ENCODE measurements at regions not wholly inside any gene's neighbourhood (a gene's known extent, or its start where the extent isn't known, plus 50 kb on each side); places are given as distances from the start of the nearest gene placed in this dataset.

DNA sequence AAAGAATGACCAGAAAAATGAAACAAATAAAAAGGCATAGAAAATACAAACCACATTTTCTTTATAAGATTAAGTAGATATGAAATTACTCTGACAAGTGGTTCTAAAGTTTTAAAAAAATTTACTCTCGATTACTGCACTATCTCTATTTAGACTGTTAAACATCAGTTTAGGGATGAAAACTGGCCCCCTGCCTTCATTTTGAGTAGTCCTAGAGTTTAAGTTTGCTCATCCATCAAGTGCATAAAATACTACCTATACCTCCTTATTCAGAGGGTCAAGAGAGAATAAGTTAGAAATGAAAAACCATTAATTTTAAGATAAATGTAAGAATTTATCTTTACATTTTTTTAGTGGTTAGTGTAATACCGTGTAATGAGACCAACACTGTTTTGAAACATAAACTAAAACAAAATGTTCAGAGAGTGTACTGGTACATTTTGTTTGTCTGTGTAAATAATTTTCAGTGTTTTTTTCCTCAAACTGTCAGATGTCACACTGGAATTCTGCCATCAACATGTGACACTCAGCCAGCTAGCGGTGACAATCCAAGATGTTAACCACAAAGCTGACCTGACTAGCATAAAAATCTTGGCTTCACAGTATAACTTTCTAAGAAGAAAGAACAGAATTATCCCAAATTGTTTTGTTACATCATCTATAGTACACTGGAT is 184.8 kb upstream of the PCDH20 start:
- H3K9me3 ChIP-seq (ENCODE audit: insufficient read depth, low read depth, low read length): no peaks in the 10 kb centered on the region
- no peak overlapping the region for H4K12ac ChIP-seq (ENCODE audit: low read depth, low read length)
- no peaks in the 10 kb centered on the region for H3K79me2 ChIP-seq (ENCODE audit: control insufficient read depth, insufficient read depth, low read length, poor library complexity)
- no peak overlapping the region for H3K9ac ChIP-seq (ENCODE audit: low read length)
- H3K4ac ChIP-seq (ENCODE audit: low read depth, low read length): no peak overlapping the region
- H3K18ac ChIP-seq (ENCODE audit: low read length): no peak overlapping the region
- no peak overlapping the region for H4K8ac ChIP-seq (ENCODE audit: low read depth, low read length)
- no CpG with 5 or more reads among the region's 3 CpGs for WGBS (ENCODE audit: extremely low coverage, insufficient coverage, insufficient read length)
- H4K91ac ChIP-seq (ENCODE audit: low read depth, low read length): no peak overlapping the region
- DNase-seq: no peak
- no peaks in the 10 kb centered on the region for H3K27me3 ChIP-seq (ENCODE audit: insufficient read depth, low read length)
- H2BK12ac ChIP-seq (ENCODE audit: low read length): no peak overlapping the region
- no peaks in the 10 kb centered on the region for H3K36me3 ChIP-seq (ENCODE audit: control insufficient read depth in 1 of 2, insufficient read depth in 2 of 2, low read length in 2 of 2)
- H3K4me3 ChIP-seq (ENCODE audit: low read depth, low read length): no peak overlapping the region
- no peak overlapping the region for H3K23ac ChIP-seq (ENCODE audit: low read length)
- no peaks in the 10 kb centered on the region for H3K79me1 ChIP-seq (ENCODE audit: low read length)
- H3K4me2 ChIP-seq (ENCODE audit: low read length): no peak overlapping the region
- no peak overlapping the region for H2BK120ac ChIP-seq (ENCODE audit: insufficient read depth, low read length, poor library complexity)
- H3K4me1 ChIP-seq (ENCODE audit: control insufficient read depth in 1 of 2, insufficient read depth in 2 of 2, low read length in 2 of 2): no peaks in the 10 kb centered on the region
- H2BK5ac ChIP-seq (ENCODE audit: low read depth, low read length, poor library complexity): no peak overlapping the region
- H3K27ac ChIP-seq (ENCODE audit: low read depth, low read length): no peak overlapping the region
- no peak overlapping the region for H2AFZ ChIP-seq (ENCODE audit: insufficient read depth, low read length, poor library complexity)
- no peak overlapping the region for H3K14ac ChIP-seq (ENCODE audit: low read length)
- no peak overlapping the region for H2AK5ac ChIP-seq (ENCODE audit: low read length)

DNA sequence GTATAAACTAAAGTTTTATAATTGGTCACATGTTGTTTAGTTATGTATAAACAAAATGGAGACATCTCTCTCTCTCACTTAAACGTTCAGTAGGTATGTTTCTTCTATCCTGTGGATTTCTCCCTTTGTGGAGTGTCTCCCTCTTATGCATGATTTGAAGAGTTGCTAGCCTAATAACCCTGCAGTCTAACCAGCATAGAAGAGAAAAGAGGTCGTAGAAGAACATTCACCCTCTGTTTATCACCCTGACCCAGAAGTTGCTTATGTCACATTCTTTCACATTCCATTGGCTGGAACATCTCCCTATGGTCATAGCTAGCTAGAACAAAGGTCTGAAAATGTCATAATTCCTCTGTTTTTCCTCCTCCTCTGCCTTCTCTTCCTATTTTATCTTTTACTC is 176.8 kb upstream of the PCDH20 start:
- Histone ChIP-seq H2BK12ac (ENCODE audit: low read length) (no peak overlapping the region), H3K36me3 (ENCODE audit: control insufficient read depth in 1 of 2, insufficient read depth in 2 of 2, low read length in 2 of 2) (no peaks in the 10 kb centered on the region), H3K4me2 (ENCODE audit: low read length) (no peak overlapping the region), H2BK5ac (ENCODE audit: low read depth, low read length, poor library complexity) (no peak overlapping the region), H4K91ac (ENCODE audit: low read depth, low read length) (no peak overlapping the region), H4K8ac (ENCODE audit: low read depth, low read length) (no peak overlapping the region), H3K27me3 (ENCODE audit: insufficient read depth, low read length) (no peaks in the 10 kb centered on the region), H3K4ac (ENCODE audit: low read depth, low read length) (no peak overlapping the region), H2AK5ac (ENCODE audit: low read length) (no peak overlapping the region), H2AFZ (ENCODE audit: insufficient read depth, low read length, poor library complexity) (no peak overlapping the region), H3K27ac (ENCODE audit: low read depth, low read length) (no peak overlapping the region), H3K9ac (ENCODE audit: low read length) (no peak overlapping the region), H3K9me3 (ENCODE audit: insufficient read depth, low read depth, low read length) (no peaks in the 10 kb centered on the region), H3K79me1 (ENCODE audit: low read length) (no peaks in the 10 kb centered on the region), H3K4me1 (ENCODE audit: control insufficient read depth in 1 of 2, insufficient read depth in 2 of 2, low read length in 2 of 2) (no peaks in the 10 kb centered on the region), H3K14ac (ENCODE audit: low read length) (no peak overlapping the region), H3K18ac (ENCODE audit: low read length) (no peak overlapping the region), H3K23ac (ENCODE audit: low read length) (no peak overlapping the region), H3K4me3 (ENCODE audit: low read depth, low read length) (no peak overlapping the region), H4K12ac (ENCODE audit: low read depth, low read length) (no peak overlapping the region), H2BK120ac (ENCODE audit: insufficient read depth, low read length, poor library complexity) (no peak overlapping the region), H3K79me2 (ENCODE audit: control insufficient read depth, insufficient read depth, low read length, poor library complexity) (no peaks in the 10 kb centered on the region)
- WGBS (ENCODE audit: extremely low coverage, insufficient coverage, insufficient read length): no CpG with 5 or more reads among the region's 2 CpGs
- DNase-seq: no peak

DNA sequence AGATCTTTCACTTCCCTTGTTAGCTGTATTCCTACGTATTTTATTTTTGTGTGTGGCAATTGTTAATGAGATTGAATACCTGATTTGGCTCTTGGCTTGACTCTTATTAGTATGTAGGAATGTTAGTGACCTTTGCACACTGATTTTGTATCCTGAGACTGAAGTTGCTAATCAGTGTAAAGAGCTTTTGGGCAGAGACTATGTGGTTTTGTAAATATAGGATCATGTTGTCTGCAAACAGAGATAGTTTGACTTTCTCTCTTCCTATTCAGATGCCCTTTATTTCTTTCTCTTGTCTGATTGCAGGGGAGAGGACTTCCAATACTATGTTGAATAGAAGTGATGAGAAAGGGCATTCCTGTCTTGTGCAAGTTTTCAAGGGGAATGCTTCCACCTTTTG is 160.3 kb upstream of the PCDH20 start:
- no peak overlapping the region for H3K4me2 ChIP-seq (ENCODE audit: low read length)
- H4K91ac ChIP-seq (ENCODE audit: low read depth, low read length): no peak overlapping the region
- no CpG with 5 or more reads among the region's 1 CpG for WGBS (ENCODE audit: extremely low coverage, insufficient coverage, insufficient read length)
- no peak overlapping the region for H3K4ac ChIP-seq (ENCODE audit: low read depth, low read length)
- no peak for DNase-seq
- H2AK5ac ChIP-seq (ENCODE audit: low read length): no peak overlapping the region
- H4K8ac ChIP-seq (ENCODE audit: low read depth, low read length): no peak overlapping the region
- no peak overlapping the region for H2BK5ac ChIP-seq (ENCODE audit: low read depth, low read length, poor library complexity)
- H3K9me3 ChIP-seq (ENCODE audit: insufficient read depth, low read depth, low read length): no peaks in the 10 kb centered on the region
- no peak overlapping the region for H2BK12ac ChIP-seq (ENCODE audit: low read length)
- no peak overlapping the region for H3K18ac ChIP-seq (ENCODE audit: low read length)
- no peak overlapping the region for H3K14ac ChIP-seq (ENCODE audit: low read length)
- H3K36me3 ChIP-seq (ENCODE audit: control insufficient read depth in 1 of 2, insufficient read depth in 2 of 2, low read length in 2 of 2): no peaks in the 10 kb centered on the region
- H2AFZ ChIP-seq (ENCODE audit: insufficient read depth, low read length, poor library complexity): no peak overlapping the region
- no peak overlapping the region for H3K9ac ChIP-seq (ENCODE audit: low read length)
- no peaks in the 10 kb centered on the region for H3K27me3 ChIP-seq (ENCODE audit: insufficient read depth, low read length)
- no peak overlapping the region for H4K12ac ChIP-seq (ENCODE audit: low read depth, low read length)
- H3K27ac ChIP-seq (ENCODE audit: low read depth, low read length): no peak overlapping the region
- H3K79me1 ChIP-seq (ENCODE audit: low read length): no peaks in the 10 kb centered on the region
- no peaks in the 10 kb centered on the region for H3K79me2 ChIP-seq (ENCODE audit: control insufficient read depth, insufficient read depth, low read length, poor library complexity)
- H3K23ac ChIP-seq (ENCODE audit: low read length): no peak overlapping the region
- no peaks in the 10 kb centered on the region for H3K4me1 ChIP-seq (ENCODE audit: control insufficient read depth in 1 of 2, insufficient read depth in 2 of 2, low read length in 2 of 2)
- H2BK120ac ChIP-seq (ENCODE audit: insufficient read depth, low read length, poor library complexity): no peak overlapping the region
- no peak overlapping the region for H3K4me3 ChIP-seq (ENCODE audit: low read depth, low read length)

DNA sequence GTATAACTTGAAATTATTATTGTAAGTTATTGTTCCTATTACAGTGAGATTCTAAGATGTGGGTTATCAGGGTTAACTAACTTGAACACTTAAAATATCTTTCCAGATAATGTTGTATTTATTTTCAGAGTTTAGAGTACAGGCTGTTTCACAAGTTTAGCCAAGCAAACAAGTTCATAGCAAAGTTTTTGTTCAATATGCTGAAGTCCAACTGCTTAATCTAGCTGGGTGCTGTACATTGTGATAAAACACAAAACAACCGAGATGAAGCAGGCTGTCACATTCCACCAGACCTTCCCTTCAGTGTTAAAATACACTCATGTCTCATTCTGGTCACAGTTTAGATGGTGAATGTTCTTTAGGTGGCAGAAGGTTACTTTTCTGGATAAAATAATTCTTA is 148.0 kb upstream of the PCDH20 start:
- Histone ChIP-seq H4K91ac (ENCODE audit: low read depth, low read length) (no peak overlapping the region), H3K27me3 (ENCODE audit: insufficient read depth, low read length) (no peaks in the 10 kb centered on the region), H2BK5ac (ENCODE audit: low read depth, low read length, poor library complexity) (no peak overlapping the region), H3K14ac (ENCODE audit: low read length) (no peak overlapping the region), H3K36me3 (ENCODE audit: control insufficient read depth in 1 of 2, insufficient read depth in 2 of 2, low read length in 2 of 2) (no peaks in the 10 kb centered on the region), H2AFZ (ENCODE audit: insufficient read depth, low read length, poor library complexity) (no peak overlapping the region), H3K27ac (ENCODE audit: low read depth, low read length) (no peak overlapping the region), H3K9ac (ENCODE audit: low read length) (no peak overlapping the region), H3K79me1 (ENCODE audit: low read length) (no peaks in the 10 kb centered on the region), H2BK120ac (ENCODE audit: insufficient read depth, low read length, poor library complexity) (no peak overlapping the region), H3K9me3 (ENCODE audit: insufficient read depth, low read depth, low read length) (no peaks in the 10 kb centered on the region), H3K79me2 (ENCODE audit: control insufficient read depth, insufficient read depth, low read length, poor library complexity) (no peaks in the 10 kb centered on the region), H4K8ac (ENCODE audit: low read depth, low read length) (no peak overlapping the region), H3K4ac (ENCODE audit: low read depth, low read length) (no peak overlapping the region), H3K4me2 (ENCODE audit: low read length) (no peak overlapping the region), H3K18ac (ENCODE audit: low read length) (no peak overlapping the region), H3K4me3 (ENCODE audit: low read depth, low read length) (no peak overlapping the region), H2BK12ac (ENCODE audit: low read length) (no peak overlapping the region), H3K23ac (ENCODE audit: low read length) (no peak overlapping the region), H3K4me1 (ENCODE audit: control insufficient read depth in 1 of 2, insufficient read depth in 2 of 2, low read length in 2 of 2) (no peaks in the 10 kb centered on the region), H2AK5ac (ENCODE audit: low read length) (no peak overlapping the region), H4K12ac (ENCODE audit: low read depth, low read length) (no peak overlapping the region)
- no peak for DNase-seq
- WGBS (ENCODE audit: extremely low coverage, insufficient coverage, insufficient read length): no CpG with 5 or more reads among the region's 1 CpG
